NCI-H69 (cell line): ENCODE measurements at regions not wholly inside any gene's neighbourhood (a gene's known extent, or its start where the extent isn't known, plus 50 kb on each side); places are given as distances from the start of the nearest gene placed in this dataset.

Source experiments
- DNase-seq: peaks from one replicate; lab custom pipeline; 2025; lab: John Stamatoyannopoulos, UW

DNA sequence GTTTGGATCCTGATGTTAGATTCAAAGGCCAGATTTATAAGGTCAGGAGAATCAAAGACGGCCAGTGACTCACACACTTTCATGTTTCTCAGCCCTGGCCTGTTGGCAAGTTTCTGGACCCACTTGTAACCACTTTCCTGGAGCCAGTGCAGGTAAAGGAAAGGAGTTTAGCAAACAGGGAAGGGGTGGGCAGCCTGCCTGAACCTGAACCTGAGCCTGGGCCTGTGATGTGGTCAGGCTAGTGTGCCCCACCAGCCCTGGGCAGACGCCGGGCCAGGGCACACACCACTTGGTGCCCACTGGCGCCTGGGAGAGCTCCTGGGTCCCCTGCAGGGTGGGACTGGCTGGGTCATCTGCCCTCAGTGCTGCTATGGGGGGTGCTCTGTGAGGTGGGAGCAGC, 100.5 kb upstream of the SPRED2 start:
- DNase-seq, result no peak

DNA sequence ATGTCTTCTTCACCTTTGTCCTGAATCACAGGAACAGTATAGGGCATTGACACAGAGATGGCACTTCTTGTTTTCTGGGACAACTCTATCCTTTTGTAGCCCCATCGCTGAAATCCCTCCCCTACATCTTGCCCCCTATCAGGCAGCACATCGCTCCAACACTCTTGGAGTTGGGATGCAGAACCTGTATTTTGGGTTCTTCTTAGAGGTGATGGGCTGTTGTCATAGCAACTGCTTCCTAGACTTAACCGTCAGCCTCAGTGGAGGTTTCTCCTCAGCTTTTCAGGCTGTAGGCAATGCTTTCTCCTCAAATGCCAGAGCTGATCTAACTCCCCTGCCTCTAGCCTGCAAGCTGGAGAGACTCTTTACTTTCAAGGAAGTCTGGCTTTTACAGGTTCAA, 99.9 kb upstream of the SPRED2 start:
- no peak for DNase-seq

- no peak for DNase-seq
Observed at GRCh38 chr2:65530547-65531320, 98.3 kb upstream of the SPRED2 start.

GRCh38 chr2:65529419-65529818, 97.0 kb upstream of the SPRED2 start:
- DNase-seq, result no peak

DNA sequence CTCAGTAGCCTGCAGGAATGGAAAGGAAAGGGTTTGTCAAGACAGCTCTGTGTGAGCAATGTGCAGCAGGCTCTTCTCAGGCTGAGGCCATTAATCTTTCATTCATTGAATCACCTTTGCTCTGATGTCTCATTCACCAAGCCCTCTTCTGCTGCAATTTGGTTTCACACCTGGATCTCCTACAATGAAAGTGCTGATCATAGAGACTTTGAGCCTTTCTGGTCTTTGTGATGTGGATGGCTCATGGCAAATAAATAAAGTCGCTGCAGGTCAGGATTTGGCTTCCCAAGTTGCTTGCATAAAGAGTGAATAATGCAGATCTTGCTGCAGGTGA, 95.8 kb upstream of the SPRED2 start:
- DNase-seq, result no peak

- DNase-seq, result no peak
Observed at GRCh38 chr2:65527451-65528240, 95.2 kb upstream of the SPRED2 start.

DNA sequence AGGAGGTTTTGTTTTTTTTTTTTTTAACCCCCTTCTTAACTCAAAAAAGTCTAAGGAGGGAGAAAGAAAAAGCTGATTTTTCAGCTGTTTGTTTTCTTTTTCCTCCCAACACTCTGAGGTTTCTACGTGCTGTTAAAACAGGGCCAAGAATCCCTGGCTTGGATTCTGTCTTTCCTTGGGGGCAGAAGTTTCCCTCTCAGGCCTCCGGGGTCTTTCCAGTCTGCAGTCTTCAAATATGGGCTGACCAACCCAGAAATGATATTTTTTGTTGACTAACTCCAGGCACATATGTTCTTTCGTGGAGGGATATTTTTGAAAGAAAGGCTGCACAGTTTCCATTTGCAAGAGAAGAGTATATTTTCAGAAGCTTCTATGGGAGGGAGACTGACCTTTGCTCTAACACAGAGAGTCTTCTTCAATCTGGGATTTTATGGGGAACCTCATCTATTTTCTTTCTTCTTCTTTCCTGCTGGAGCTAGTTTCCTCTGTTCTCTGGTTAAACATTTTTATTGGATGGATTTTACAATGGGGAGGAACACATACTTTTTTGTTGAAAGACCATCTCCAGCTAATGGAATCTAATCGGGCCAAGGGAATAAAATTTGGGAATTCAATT, 93.3 kb upstream of the SPRED2 start:
- DNase-seq, result no peak

GRCh38 chr2:65522922-65523321, 90.5 kb upstream of the SPRED2 start:
- DNase-seq, result no peak

DNA sequence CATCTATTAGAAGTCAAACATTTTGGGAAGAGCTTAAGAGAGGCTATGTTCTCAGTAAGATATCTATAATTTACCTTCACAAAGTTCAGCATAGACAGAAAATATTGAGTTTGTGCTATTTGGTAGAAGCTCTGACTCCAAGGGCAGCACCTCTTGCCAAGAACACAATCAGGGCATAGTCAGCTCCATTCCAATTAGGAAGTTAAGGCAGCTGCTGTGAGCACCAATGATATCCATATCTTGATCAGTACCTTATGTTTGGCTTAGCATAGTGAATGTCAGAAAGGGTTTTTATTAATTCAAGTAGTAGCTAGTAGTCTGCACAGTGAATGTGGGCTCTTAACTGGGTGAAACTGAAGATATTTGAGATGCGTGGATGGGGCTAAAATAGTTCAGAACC, 86.4 kb upstream of the SPRED2 start:
- DNase-seq, result no peak

GRCh38 chr2:65514555-65515195, 82.3 kb upstream of the SPRED2 start:
- no peak for DNase-seq

DNA sequence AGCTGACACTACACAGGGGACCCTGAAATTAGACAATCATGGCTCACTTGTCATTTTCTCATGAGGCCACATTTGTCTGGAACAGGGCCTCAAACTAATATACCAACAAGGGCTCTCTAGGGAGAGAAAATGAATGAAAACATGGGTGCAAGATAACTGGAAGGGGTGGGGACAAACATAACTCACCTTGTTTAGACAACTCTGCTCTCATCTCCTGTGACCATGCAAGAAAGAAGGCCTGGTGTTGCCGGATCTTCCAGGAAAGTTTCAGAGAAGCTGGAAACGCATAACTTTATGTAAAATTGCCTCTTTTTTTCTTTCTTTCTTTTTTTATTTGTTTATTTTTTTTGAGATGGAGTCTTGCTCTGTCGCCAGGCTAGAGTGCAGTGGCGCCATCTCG, 80.4 kb upstream of the SPRED2 start:
- DNase-seq, result no peak

DNA sequence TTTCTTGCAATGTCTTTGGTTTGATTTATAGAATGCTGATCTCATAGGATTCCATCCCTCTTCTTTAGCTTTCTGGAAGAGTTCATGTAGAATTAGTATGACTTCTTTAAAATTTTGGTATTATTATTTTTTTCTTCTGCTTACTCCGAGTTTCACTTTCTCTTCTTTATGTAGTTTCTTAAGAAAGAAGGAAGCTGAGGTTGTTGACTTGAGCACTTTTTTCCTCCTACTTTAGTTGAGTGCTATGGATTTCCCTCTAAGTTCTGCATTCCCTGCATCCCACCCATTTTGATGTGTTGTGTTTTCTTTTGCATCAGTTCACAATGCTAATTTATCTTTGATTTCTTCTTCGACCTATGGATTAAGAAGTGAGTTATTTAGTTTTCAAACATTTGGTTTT, 78.9 kb upstream of the SPRED2 start:
- DNase-seq, result no peak

- DNase-seq, result no peak
Observed at GRCh38 chr2:65508225-65508624, 75.8 kb upstream of the SPRED2 start.

- no peak for DNase-seq
Observed at GRCh38 chr2:65507102-65508069, 75.0 kb upstream of the SPRED2 start.

DNA sequence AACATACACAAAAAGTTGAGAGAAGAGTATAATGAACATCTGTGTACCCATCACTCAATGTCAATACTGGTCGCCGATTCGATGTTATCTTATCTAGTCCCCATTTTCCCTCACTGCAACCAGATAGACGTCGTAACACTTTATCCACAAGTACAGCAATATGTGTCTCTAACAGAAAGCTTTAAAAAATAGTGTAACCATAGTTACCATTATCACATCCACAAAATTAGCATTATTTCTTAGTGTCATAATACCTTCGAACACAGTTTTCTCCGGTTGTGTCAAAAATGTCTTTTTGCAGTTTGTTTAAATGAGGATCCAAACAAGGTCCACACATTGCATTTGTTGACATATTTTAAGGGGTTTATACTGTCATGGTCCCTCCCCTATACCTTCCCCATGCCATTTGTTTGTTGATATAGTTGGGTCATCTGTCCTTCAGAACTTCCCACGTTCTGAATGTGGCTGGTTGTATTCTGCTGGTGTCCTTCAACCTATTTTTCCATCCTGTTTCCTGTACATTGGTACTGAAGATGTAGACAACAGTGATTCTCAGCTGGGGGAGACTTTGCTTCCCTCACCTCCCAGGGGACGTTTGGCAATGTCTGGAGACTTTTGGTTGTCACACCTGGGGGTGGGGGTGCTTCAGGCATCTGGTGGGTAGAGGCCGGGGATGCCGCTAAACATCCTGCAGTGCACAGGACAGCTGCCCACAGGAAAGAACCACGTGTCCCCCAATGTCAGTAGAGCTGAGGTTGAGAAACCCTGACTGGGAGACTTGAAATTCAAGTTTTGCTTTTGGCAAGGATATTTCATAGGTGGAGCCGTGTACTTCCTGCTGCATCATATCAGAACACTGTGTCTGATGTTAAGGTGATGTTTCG, 72.7 kb upstream of the SPRED2 start:
- no peak for DNase-seq

DNA sequence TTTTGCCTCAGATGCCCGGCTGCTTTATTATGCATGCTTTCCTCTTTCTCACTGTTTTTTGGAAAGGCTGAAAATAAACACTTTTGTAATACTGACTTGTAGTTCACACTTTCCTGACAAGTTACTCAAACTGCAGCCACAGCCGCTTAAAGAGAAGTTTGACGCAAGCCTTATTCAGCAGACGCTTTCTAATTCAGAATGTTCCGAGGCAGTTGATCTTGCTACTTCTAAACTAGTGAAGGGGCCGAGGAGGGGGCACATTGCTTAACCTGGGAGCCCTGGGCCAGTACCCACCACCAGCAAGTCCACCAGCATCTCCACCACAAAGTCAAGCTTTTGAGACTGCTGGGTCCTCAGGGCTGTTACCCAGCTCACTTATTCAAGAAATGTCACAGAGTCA, 71.8 kb upstream of the SPRED2 start:
- no peak for DNase-seq

GRCh38 chr2:65503746-65504145, 71.3 kb upstream of the SPRED2 start:
- DNase-seq, result no peak

DNA sequence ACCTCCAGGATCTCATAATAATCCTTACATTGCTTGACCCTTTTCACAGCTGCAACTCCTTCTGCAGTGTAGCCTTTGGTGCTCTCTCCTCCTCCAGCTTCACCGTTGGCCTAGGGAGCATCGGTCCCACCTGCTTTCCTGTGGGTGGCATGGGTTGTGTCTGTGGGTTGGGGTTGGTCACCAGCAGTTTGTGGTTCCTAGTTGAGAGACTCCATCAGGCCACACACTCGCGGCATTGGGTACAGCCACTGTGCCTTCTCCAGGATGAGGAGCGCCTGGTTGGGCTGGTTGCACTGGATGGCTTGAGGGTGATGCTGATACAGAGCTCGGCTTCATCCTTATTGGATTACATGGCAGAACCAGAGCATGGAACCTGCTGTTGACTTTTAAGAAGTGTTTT, 69.4 kb upstream of the SPRED2 start:
- no peak for DNase-seq

DNA sequence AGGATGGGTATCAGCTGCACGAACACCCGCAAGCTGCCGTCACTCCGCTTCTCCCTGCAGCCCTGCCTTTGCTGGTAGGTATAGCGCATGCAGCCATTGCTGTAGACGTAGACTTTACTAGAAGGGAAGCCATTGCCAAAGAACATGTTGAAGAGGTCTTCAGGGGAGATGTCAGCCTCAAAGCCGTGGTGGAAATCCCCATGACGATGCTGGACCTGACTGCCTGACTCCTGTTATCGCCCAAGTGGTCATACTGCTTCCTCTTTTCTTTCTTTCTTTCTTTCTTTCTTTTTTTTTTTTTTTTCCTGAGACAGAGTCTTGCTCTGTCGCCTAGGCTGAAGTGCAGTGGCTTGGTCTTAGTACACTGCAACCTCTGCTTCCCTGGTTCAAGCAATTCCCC, 68.7 kb upstream of the SPRED2 start:
- no peak for DNase-seq

GRCh38 chr2:65500310-65501040, 68.1 kb upstream of the SPRED2 start:
- no peak for DNase-seq
